ENCODE measurements at regions not wholly inside any gene's neighbourhood (a gene's known extent, or its start where the extent isn't known, plus 50 kb on each side); places are given as distances from the start of the nearest gene placed in this dataset.
A peak's percentile ranks its signal among the peaks of the same experiment; 100 is the strongest.

- no peak for DNase-seq
These were observed 51.5 kb downstream of the SST start for GRCh38 chr3:187618722-187619121.

GRCh38 chr3:187617213-187617612, 53.0 kb downstream of the SST start:
- no peak for DNase-seq

- peak; percentile 30 for DNase-seq
These were observed 53.8 kb downstream of the SST start for GRCh38 chr3:187616307-187616972.

GRCh38 chr3:187615630-187616029, 54.6 kb downstream of the SST start:
- DNase-seq, result no peak

GRCh38 chr3:187612656-187613055, 57.5 kb downstream of the SST start:
- no peak for DNase-seq

GRCh38 chr3:187610981-187611511, 59.1 kb downstream of the SST start:
- DNase-seq, result no peak

GRCh38 chr3:187594272-187594671, 75.9 kb downstream of the SST start:
- DNase-seq, result no peak

GRCh38 chr3:187593451-187593850, 76.7 kb downstream of the SST start:
- DNase-seq, result no peak

- no peak for DNase-seq
These were observed 79.2 kb downstream of the SST start for GRCh38 chr3:187590861-187591576.

- DNase-seq, result no peak
These were observed 83.1 kb downstream of the SST start for GRCh38 chr3:187587076-187587475.

- DNase-seq, result no peak
These were observed 84.0 kb downstream of the SST start for GRCh38 chr3:187586226-187586625.

- no peak for DNase-seq
These were observed 97.8 kb downstream of the SST start for GRCh38 chr3:187572441-187572840.

- DNase-seq, result no peak
These were observed 98.5 kb downstream of the SST start for GRCh38 chr3:187571701-187572100.

GRCh38 chr3:187570776-187571175, 99.4 kb downstream of the SST start:
- DNase-seq, result no peak

- DNase-seq, result no peak
These were observed 102.0 kb downstream of the SST start for GRCh38 chr3:187568171-187568570.

GRCh38 chr3:187567661-187568121, 102.5 kb downstream of the SST start:
- no peak for DNase-seq

- no peak for DNase-seq
These were observed 103.2 kb downstream of the SST start for GRCh38 chr3:187567021-187567420.

GRCh38 chr3:187565701-187566100, 104.5 kb downstream of the SST start:
- DNase-seq, result no peak

- no peak for DNase-seq
These were observed 111.2 kb downstream of the SST start for GRCh38 chr3:187558990-187559389.

GRCh38 chr3:187551416-187551815, 118.8 kb downstream of the SST start:
- DNase-seq, result no peak

- no peak for DNase-seq
These were observed 119.7 kb downstream of the SST start for GRCh38 chr3:187550446-187550845.

- no peak for DNase-seq
These were observed 124.8 kb downstream of the SST start for GRCh38 chr3:187545366-187545765.

- no peak for DNase-seq
These were observed 125.9 kb downstream of the SST start for GRCh38 chr3:187544326-187544725.

- DNase-seq, result no peak
These were observed 129.3 kb downstream of the SST start for GRCh38 chr3:187540847-187541246.
